Lower leg skin (tissue), 4 donors: ENCODE measurements at regions not wholly inside any gene's neighbourhood (a gene's known extent, or its start where the extent isn't known, plus 50 kb on each side); places are given as distances from the start of the nearest gene placed in this dataset.

Source experiments
- DNase-seq, 2 donors: peaks; one replicate each; pipeline ENCODE4 v3.0.0-alpha.2; 2019; ENCODE audit warnings: low spot score in 2 of 2
- H3K4me3 ChIP-seq: fragments of 200-600 bp; sonication (generic); 2 replicates; pipeline ENCODE4 v1.5.1; 2017; ENCODE audit warnings: mild to moderate bottlenecking, low read depth; ENCODE audit not compliant: poor library complexity, severe bottlenecking
- CTCF ChIP-seq, 3 donors: fragments of 450-650 bp; IDR thresholded peaks; one replicate each; pipeline ENCODE4 v1.5.1; 2016; ENCODE audit warnings: antibody characterized with exemption in 3 of 3, mild to moderate bottlenecking in 3 of 3, moderate library complexity in 2 of 3
- POLR2A ChIP-seq, 2 donors: fragments of 450-650 bp; IDR thresholded peaks; one replicate each; pipeline ENCODE4 v1.6.1; 2016 to 2017; ENCODE audit warnings: antibody characterized with exemption in 2 of 2, mild to moderate bottlenecking in 1 of 2, moderate library complexity in 1 of 2
- WGBS, 2 donors: methylation state at CpG; one replicate each; pipeline ENCODE4 v1.1.5; 2018; 5-methylcytosine and 5-hydroxymethylcytosine counted together
- intact Hi-C: fragments of 100-400 bp; cut with DNase I; formaldehyde crosslinking; loops from one replicate; pipeline ENCODE4 v1.15.0; 2023; ENCODE audit warnings: low total_unique reads

DNA sequence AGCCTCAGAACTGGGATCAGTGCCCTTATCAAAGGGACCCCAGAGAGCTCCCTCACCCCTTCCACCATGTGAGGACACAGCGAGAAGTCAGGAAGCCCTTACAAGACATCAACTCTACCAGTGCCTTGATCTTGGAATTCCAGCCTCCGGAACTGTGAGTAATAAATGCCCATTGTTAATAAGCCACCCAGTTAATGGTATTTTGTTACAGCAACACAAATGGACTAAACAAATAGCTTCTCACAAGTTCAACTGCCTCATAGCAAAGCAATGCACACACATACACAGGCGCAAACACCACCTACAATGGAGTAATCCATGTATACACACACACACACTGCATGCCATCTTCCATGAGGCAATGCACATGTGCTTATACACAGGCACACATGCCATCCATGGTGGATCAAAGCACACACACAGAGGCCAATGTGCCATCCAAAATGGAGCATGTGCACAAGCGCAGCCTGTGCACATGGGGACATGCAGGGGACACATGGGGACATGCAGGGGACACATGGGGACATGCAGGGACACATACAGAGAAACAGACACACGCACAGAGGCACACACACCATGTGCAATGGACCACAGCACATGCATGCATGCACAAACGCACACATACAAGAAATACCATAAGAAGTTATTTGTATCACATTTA is 137.6 kb upstream of the TBL1X start:
- no peak for DNase-seq
- intact Hi-C loops = no loop called here
- 88 to 97% methylated on average over 5 to 6 of the region's 6 CpGs for WGBS, 2 donors
- no peak overlapping the region for H3K4me3 ChIP-seq
- no peak for TF ChIP-seq CTCF (IDR thresholded peaks at IDR 0.05)
- TF ChIP-seq POLR2A (IDR thresholded peaks at IDR 0.05) = no peak

GRCh38 chrX:9327747-9328145 is 137.1 kb upstream of the TBL1X start:
- H3K4me3 ChIP-seq = no peak overlapping the region
- WGBS, 2 donors = 40 to 82% methylated on average over 5 of the region's 5 CpGs
- DNase-seq = no peak
- TF ChIP-seq CTCF (IDR thresholded peaks at IDR 0.05) = no peak
- TF ChIP-seq POLR2A (IDR thresholded peaks at IDR 0.05) = no peak
- intact Hi-C loops = no loop called here

DNA sequence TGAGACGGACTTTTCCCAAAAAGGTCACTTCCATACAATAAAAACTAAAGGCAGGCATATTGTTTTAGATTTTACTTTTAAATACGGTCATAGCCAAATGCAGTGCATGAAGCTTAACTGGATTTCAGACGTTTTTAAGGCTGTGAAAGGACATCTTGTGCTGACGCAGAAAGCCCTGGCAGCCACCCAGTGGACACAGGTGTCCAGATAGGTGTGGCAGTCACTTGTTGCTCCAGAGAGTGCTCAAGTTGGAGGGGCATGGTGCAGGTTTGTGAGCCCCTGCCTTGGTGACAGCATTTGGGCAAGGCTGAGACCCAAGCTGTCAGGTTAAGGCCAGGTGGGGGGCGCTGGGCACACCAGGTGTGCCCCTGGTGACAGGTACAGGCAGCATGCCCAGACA is 135.8 kb upstream of the TBL1X start:
- no peak overlapping the region for H3K4me3 ChIP-seq
- TF ChIP-seq CTCF (IDR thresholded peaks at IDR 0.05) (no peak), POLR2A (IDR thresholded peaks at IDR 0.05) (no peak)
- 74 to 84% methylated on average over 5 of the region's 5 CpGs for WGBS, 2 donors
- intact Hi-C loops = no loop called here
- DNase-seq = no peak

- H3K4me3 ChIP-seq = no peak overlapping the region
- TF ChIP-seq POLR2A (IDR thresholded peaks at IDR 0.05) (no peak), CTCF (IDR thresholded peaks at IDR 0.05) (no peak)
- intact Hi-C loops = no loop called here
- 77 to 81% methylated on average over 8 of the region's 8 CpGs for WGBS, 2 donors
- DNase-seq = no peak
Observed at GRCh38 chrX:9330249-9330982, 134.4 kb upstream of the TBL1X start.

GRCh38 chrX:9333873-9334560 is 130.8 kb upstream of the TBL1X start:
- intact Hi-C loops = no loop called here
- no peak overlapping the region for H3K4me3 ChIP-seq
- no peak for TF ChIP-seq CTCF (IDR thresholded peaks at IDR 0.05)
- no peak for DNase-seq
- WGBS, 2 donors = 79 to 81% methylated on average over 11 of the region's 11 CpGs
